GM18519 (cell line): ENCODE measurements at regions not wholly inside any gene's neighbourhood (a gene's known extent, or its start where the extent isn't known, plus 50 kb on each side); places are given as distances from the start of the nearest gene placed in this dataset.
A peak's percentile ranks its signal among the peaks of the same experiment; 100 is the strongest.
"Not testable (repeated sequence)": the region's sequence is repeated elsewhere in the genome, so short reads cannot be mapped to it uniquely, and the experiment has no call there.

Experiments
- ATAC-seq: cut with Tn5 transposase; IDR thresholded peaks from one replicate; pipeline ENCODE4 v1.9.1; 2021; ENCODE audit warnings: mild to moderate bottlenecking, moderate library complexity; ENCODE audit not compliant: unreplicated experiment, low FRiP score

GRCh38 chr9:13948037-13948436 is 365.9 kb downstream of the NFIB start:
- ATAC-seq = no peak

- no peak for ATAC-seq
These were observed 370.8 kb downstream of the NFIB start for GRCh38 chr9:13943176-13943575.

- ATAC-seq = peak; percentile 72
These were observed 371.2 kb downstream of the NFIB start for GRCh38 chr9:13942695-13943094.

GRCh38 chr9:13942201-13942600 is 371.7 kb downstream of the NFIB start:
- no peak for ATAC-seq

- no peak for ATAC-seq
These were observed 372.2 kb downstream of the NFIB start for GRCh38 chr9:13941714-13942113.

GRCh38 chr9:13939701-13940490 is 374.0 kb downstream of the NFIB start:
- ATAC-seq = no peak

GRCh38 chr9:13939134-13939533 is 374.8 kb downstream of the NFIB start:
- no peak for ATAC-seq

- ATAC-seq = no peak
These were observed 379.5 kb downstream of the NFIB start for GRCh38 chr9:13934416-13934815.

GRCh38 chr9:13933268-13933656 is 380.7 kb downstream of the NFIB start:
- ATAC-seq = no peak

- ATAC-seq = no peak
These were observed 381.2 kb downstream of the NFIB start for GRCh38 chr9:13932528-13933267.

- no peak for ATAC-seq
These were observed 384.9 kb downstream of the NFIB start for GRCh38 chr9:13929013-13929412.

GRCh38 chr9:13923381-13923780 is 390.6 kb downstream of the NFIB start:
- no peak for ATAC-seq

GRCh38 chr9:13920557-13920956 is 393.4 kb downstream of the NFIB start:
- no peak for ATAC-seq

- no peak for ATAC-seq
These were observed 394.5 kb downstream of the NFIB start for GRCh38 chr9:13919401-13919800.

GRCh38 chr9:13917534-13917933 is 396.4 kb downstream of the NFIB start:
- no peak for ATAC-seq

GRCh38 chr9:13915591-13916301 is 398.2 kb downstream of the NFIB start:
- ATAC-seq = no peak

GRCh38 chr9:13915131-13915530 is 398.8 kb downstream of the NFIB start:
- ATAC-seq = no peak

- no peak for ATAC-seq
These were observed 402.5 kb downstream of the NFIB start for GRCh38 chr9:13911473-13911872.

- ATAC-seq = not testable (repeated sequence)
These were observed 406.1 kb downstream of the NFIB start for GRCh38 chr9:13907842-13908241.

- ATAC-seq = no peak
These were observed 409.2 kb downstream of the NFIB start for GRCh38 chr9:13904746-13905145.

- no peak for ATAC-seq
These were observed 409.6 kb downstream of the NFIB start for GRCh38 chr9:13904311-13904710.
